PC-3 (cell line): ENCODE measurements at regions not wholly inside any gene's neighbourhood (a gene's known extent, or its start where the extent isn't known, plus 50 kb on each side); places are given as distances from the start of the nearest gene placed in this dataset.
A peak's percentile ranks its signal among the peaks of the same experiment; 100 is the strongest.

ENCODE experiments used
- ATAC-seq: fragments of 200-7000 bp; cut with Tn5 transposase; 2 replicates; pipeline ENCODE4 v1.9.1; 2020; ENCODE audit warnings: mild to moderate bottlenecking, moderate library complexity
- BruUV-seq: library from RNA; stranded (reverse); fragments of 400-500 nt; replicated peaks from 2 replicates; lab custom pipeline; 2021; lab: Mats Ljungman, UMichigan
- CTCF ChIA-PET: fragments of 300-600 bp; sonication (Branson Sonifier 250); formaldehyde crosslinking; loops from one replicate; lab custom pipeline; 2022; ENCODE audit warnings: antibody characterized with exemption; lab: Charles Lee
- POLR2A ChIA-PET: fragments of 300-600 bp; sonication (Branson Sonifier 250); formaldehyde crosslinking; loops from one replicate; lab custom pipeline; 2022; ENCODE audit warnings: antibody characterized with exemption; ENCODE audit not compliant: unreplicated experiment; lab: Charles Lee
- DNase-seq: peaks from one replicate; pipeline ENCODE4 v3.0.0-alpha.2; 2015
- H2AFZ ChIP-seq: fragments of 300-600 bp; sonication (generic); 2 replicates; pipeline ENCODE4 v1.6.0; 2016; ENCODE audit warnings: antibody characterized with exemption, low read length
- H3F3A ChIP-seq: fragments of 300-600 bp; sonication (generic); one replicate; pipeline ENCODE4 v1.6.0; 2017; ENCODE audit warnings: antibody characterized with exemption, low read length, control low read depth, mild to moderate bottlenecking; ENCODE audit not compliant: unreplicated experiment
- H3K27ac ChIP-seq: fragments of 300-600 bp; sonication (generic); 2 replicates; pipeline ENCODE4 v1.5.1; 2016; ENCODE audit warnings: mild to moderate bottlenecking, low read length
- H3K27me3 ChIP-seq: fragments of 300-600 bp; sonication (generic); 2 replicates; pipeline ENCODE4 v1.6.1; 2016; ENCODE audit warnings: low read length, mixed read lengths
- H3K36me3 ChIP-seq: fragments of 300-600 bp; sonication (generic); 2 replicates; pipeline ENCODE4 v1.6.1; 2016; ENCODE audit warnings: low read depth, mixed run types, low read length, mixed read lengths
- H3K4me1 ChIP-seq: fragments of 300-600 bp; sonication (generic); 2 replicates; pipeline ENCODE4 v1.5.1; 2016; ENCODE audit warnings: low read length; ENCODE audit not compliant: insufficient read depth
- H3K4me2 ChIP-seq: fragments of 300-600 bp; sonication (generic); 2 replicates; pipeline ENCODE4 v1.6.0; 2016; ENCODE audit warnings: low read length
- H3K4me3 ChIP-seq: fragments of 300-600 bp; sonication (generic); 2 replicates; pipeline ENCODE4 v1.5.1; 2016; ENCODE audit warnings: mild to moderate bottlenecking, low read length, mixed read lengths
- H3K79me2 ChIP-seq: fragments of 300-600 bp; sonication (generic); 2 replicates; pipeline ENCODE4 v1.6.1; 2017; ENCODE audit warnings: low read length, mixed read lengths
- H3K9ac ChIP-seq: fragments of 300-600 bp; sonication (generic); 2 replicates; pipeline ENCODE4 v1.6.0; 2016; ENCODE audit warnings: mild to moderate bottlenecking, low read length
- H3K9me2 ChIP-seq: fragments of 300-600 bp; sonication (generic); replicated peaks from 2 replicates; pipeline ENCODE4 v1.6.1; 2016; ENCODE audit warnings: mixed run types, low read length, mixed read lengths
- H3K9me3 ChIP-seq: fragments of 300-600 bp; sonication (generic); 2 replicates; pipeline ENCODE4 v1.6.1; 2016; ENCODE audit warnings: low read length, mixed read lengths
- H4K20me1 ChIP-seq: fragments of 300-600 bp; sonication (generic); 2 replicates; pipeline ENCODE4 v1.6.1; 2016; ENCODE audit warnings: low read length, mixed read lengths
- CTCF ChIP-seq: fragments of 300-600 bp; sonication (generic); conservative IDR thresholded peaks from 2 replicates; pipeline ENCODE4 v1.5.1; 2017; ENCODE audit warnings: antibody characterized with exemption, low read depth, mild to moderate bottlenecking, low read length
- EZH2 ChIP-seq: fragments of 300-600 bp; sonication (generic); IDR thresholded peaks from one replicate; pipeline ENCODE4 v1.6.1; 2017; ENCODE audit warnings: antibody characterized with exemption, mild to moderate bottlenecking, low read length; ENCODE audit not compliant: unreplicated experiment
- EZH2phosphoT487 ChIP-seq: fragments of 300-600 bp; sonication (generic); IDR thresholded peaks from 2 replicates; pipeline ENCODE4 v1.6.1; 2018; ENCODE audit warnings: mild to moderate bottlenecking, antibody characterized with exemption, low read length, borderline replicate concordance
- intact Hi-C: fragments of 100-400 bp; cut with micrococcal nuclease; formaldehyde crosslinking; loops from 2 replicates; pipeline ENCODE4 v1.9.0; 2023

DNA sequence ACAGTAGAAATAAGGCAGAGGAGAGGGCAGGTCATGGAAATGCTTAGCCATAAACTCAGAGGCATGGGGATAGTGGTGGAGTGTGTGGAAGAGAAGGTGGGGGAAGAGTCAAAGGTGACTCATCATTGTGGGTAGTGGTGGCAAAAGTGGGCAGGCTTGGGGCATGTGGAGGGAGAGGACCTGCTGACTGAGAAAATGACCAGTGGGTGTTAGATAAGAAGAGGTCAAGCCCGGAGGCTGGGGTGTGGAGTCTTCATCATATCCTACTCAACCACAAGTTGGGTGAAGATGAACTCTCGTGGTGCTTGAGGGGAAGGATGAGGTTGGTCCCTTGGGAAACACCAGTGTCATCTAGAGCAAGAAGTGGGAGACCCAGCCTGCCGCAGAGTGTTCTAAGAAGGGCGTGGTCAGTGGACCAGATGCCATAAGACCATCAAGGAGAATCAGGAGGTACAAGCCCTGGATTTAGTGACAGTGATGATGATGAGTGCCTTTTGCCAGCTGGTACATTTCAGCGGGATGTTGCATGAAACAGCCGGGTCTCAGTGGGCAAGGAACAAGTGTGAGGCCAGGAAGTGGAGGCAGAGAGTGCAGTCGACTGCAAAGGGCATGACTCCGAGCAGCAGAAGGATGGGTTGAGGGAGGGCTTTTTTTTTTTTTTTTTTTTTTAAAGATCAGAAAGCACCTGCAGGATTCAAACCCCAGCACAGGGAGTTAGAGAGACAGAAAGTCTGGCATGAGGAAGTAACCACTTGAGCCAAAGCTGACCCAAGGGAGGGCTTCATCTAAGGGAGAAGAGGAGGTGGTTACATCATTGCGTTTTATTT is 122.6 kb upstream of the SPRED2 start:
- H3K9me3 ChIP-seq = no peaks in the 10 kb centered on the region
- POLR2A ChIA-PET = no interaction called here
- no peaks in the 10 kb centered on the region for H3K9me2 ChIP-seq
- no peak overlapping the region for H3K4me2 ChIP-seq
- H3K27ac ChIP-seq = no peak overlapping the region
- DNase-seq (peak; percentile 39), ATAC-seq (peak; percentile 45)
- H3K4me1 ChIP-seq = peaks cover 5% of the 10 kb centered on the region
- no peak overlapping the region for H2AFZ ChIP-seq
- CTCF ChIA-PET = interaction anchor here (0.7 kb wide), 1 partner anchor 12 kb away, joined by 4 read pairs; no protein-coding TSS in a partner anchor
- no peak overlapping the region for H3K4me3 ChIP-seq
- H3K36me3 ChIP-seq = no peaks in the 10 kb centered on the region
- TF ChIP-seq CTCF (no peak), EZH2phosphoT487 (no peak), EZH2 (no peak)
- H3K27me3 ChIP-seq = no peaks in the 10 kb centered on the region
- no peaks in the 10 kb centered on the region for H4K20me1 ChIP-seq
- no peak overlapping the region for H3K9ac ChIP-seq
- H3F3A ChIP-seq = no peaks in the 10 kb centered on the region
- H3K79me2 ChIP-seq = no peaks in the 10 kb centered on the region
- intact Hi-C loops = no loop called here
- no TSS peak for BruUV-seq

- no peak for DNase-seq
- Histone ChIP-seq H3F3A (no peaks in the 10 kb centered on the region), H3K4me3 (no peak overlapping the region), H3K9ac (no peak overlapping the region), H3K9me2 (no peaks in the 10 kb centered on the region), H3K36me3 (no peaks in the 10 kb centered on the region), H3K79me2 (no peaks in the 10 kb centered on the region), H3K4me1 (peaks cover 5% of the 10 kb centered on the region), H4K20me1 (no peaks in the 10 kb centered on the region), H3K27me3 (no peaks in the 10 kb centered on the region), H3K9me3 (no peaks in the 10 kb centered on the region), H3K4me2 (peak overlapping the region; percentile 38; the same call in 1 of the 2 replicates), H3K27ac (no peak overlapping the region), H2AFZ (no peak overlapping the region; the same call in 1 of the 2 replicates)
- no TSS peak for BruUV-seq
- ATAC-seq = no peak
- intact Hi-C loops = loop anchor here (1.0 to 2.0 kb wide), 5 partner anchors 20 to 288 kb away; no protein-coding TSS in a partner anchor
- CTCF ChIA-PET = no interaction called here
- TF ChIP-seq CTCF = 0 out of 2 replicates have a peak, but pooled peaks have one; percentile 11
- TF ChIP-seq EZH2phosphoT487 = no peak
- no peak for TF ChIP-seq EZH2
- POLR2A ChIA-PET = no interaction called here
Measured at GRCh38 chr2:65553504-65554074, 121.2 kb upstream of the SPRED2 start.

DNA sequence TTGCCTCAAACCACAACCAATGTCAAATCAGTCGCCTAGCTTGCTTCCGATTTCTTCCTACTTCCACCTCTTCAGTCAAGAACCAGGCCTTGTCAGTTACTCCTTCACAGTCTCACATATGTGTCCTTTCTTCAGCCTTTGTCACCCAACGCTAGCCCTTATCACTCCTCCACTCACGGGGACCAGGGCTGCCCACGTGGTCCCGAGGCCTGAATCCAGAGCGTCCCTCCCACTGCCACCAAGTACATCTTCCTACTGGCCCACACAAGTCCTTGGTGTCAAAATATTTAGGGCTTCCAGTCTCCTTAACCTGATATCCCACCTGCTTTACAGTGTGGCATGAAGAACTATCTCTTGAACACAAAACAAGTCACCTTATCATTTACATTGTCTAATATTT is 119.1 kb upstream of the SPRED2 start:
- Histone ChIP-seq H3K4me2 (no peak overlapping the region), H3K27ac (no peak overlapping the region), H3K4me3 (no peak overlapping the region), H2AFZ (no peak overlapping the region), H3K9me3 (no peaks in the 10 kb centered on the region), H3K79me2 (no peaks in the 10 kb centered on the region), H3K36me3 (no peaks in the 10 kb centered on the region), H3K9me2 (no peaks in the 10 kb centered on the region), H3K9ac (no peak overlapping the region), H3F3A (no peaks in the 10 kb centered on the region), H3K27me3 (no peaks in the 10 kb centered on the region), H3K4me1 (peaks cover 5% of the 10 kb centered on the region), H4K20me1 (no peaks in the 10 kb centered on the region)
- no TSS peak for BruUV-seq
- no peak for TF ChIP-seq EZH2phosphoT487
- no peak for ATAC-seq
- DNase-seq = no peak
- ChIA-PET CTCF (no interaction called here), POLR2A (no interaction called here)
- intact Hi-C loops = no loop called here
